SK-N-SH treated with all-trans-retinoic acid at 6 μM for 48 hours (cell line): ENCODE measurements at regions not wholly inside any gene's neighbourhood (a gene's known extent, or its start where the extent isn't known, plus 50 kb on each side); places are given as distances from the start of the nearest gene placed in this dataset.

Source experiments
- OSR1 ChIP-seq: fragments of 250-450 bp; sonication (Bioruptor Pico); IDR thresholded peaks from 2 replicates; pipeline ENCODE4 v1.8.0; 2022; ENCODE audit warnings: moderate library complexity, mild to moderate bottlenecking, inconsistent platforms
- PATZ1 ChIP-seq: fragments of 250-450 bp; sonication (Bioruptor Pico); IDR thresholded peaks from 2 replicates; pipeline ENCODE4 v1.8.0; 2020; ENCODE audit warnings: mild to moderate bottlenecking, moderate library complexity, borderline replicate concordance
- ZFP3 ChIP-seq: fragments of 250-450 bp; sonication (Bioruptor Pico); IDR thresholded peaks from 2 replicates; pipeline ENCODE4 v1.5.0; 2020; ENCODE audit warnings: mild to moderate bottlenecking, moderate library complexity
- ZFP30 ChIP-seq: fragments of 450-650 bp; formaldehyde crosslinking; IDR thresholded peaks from 2 replicates; pipeline ENCODE4 v1.5.0; 2022; ENCODE audit warnings: mild to moderate bottlenecking, moderate library complexity
- TF ChIP-seq, protein P1 (sequence below): fragments of 250-450 bp; sonication (Bioruptor Pico); IDR thresholded peaks from 2 replicates; pipeline ENCODE4 v1.5.0; 2020; ENCODE audit warnings: mild to moderate bottlenecking, moderate library complexity

DNA sequence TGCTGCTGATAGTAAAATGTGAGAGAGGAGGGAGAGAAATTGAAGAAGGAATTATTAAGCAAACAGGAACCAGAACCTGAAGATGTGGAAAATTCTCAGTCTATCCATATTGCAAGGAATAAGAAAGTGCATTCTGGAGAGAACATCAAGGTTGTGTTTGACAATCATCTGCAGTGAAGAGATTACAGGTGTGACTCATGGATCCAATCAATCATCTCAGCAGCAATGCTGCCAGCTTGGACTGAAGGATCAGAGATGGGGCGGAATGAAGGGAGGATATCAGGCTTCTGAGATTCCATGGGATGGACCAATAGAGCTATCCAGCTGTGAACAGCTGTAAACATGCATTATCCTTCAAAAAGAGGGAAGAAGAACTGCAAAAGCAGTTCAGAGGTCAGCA, 247.3 kb downstream of the LPIN1 start:
- TF ChIP-seq, protein P1, sequence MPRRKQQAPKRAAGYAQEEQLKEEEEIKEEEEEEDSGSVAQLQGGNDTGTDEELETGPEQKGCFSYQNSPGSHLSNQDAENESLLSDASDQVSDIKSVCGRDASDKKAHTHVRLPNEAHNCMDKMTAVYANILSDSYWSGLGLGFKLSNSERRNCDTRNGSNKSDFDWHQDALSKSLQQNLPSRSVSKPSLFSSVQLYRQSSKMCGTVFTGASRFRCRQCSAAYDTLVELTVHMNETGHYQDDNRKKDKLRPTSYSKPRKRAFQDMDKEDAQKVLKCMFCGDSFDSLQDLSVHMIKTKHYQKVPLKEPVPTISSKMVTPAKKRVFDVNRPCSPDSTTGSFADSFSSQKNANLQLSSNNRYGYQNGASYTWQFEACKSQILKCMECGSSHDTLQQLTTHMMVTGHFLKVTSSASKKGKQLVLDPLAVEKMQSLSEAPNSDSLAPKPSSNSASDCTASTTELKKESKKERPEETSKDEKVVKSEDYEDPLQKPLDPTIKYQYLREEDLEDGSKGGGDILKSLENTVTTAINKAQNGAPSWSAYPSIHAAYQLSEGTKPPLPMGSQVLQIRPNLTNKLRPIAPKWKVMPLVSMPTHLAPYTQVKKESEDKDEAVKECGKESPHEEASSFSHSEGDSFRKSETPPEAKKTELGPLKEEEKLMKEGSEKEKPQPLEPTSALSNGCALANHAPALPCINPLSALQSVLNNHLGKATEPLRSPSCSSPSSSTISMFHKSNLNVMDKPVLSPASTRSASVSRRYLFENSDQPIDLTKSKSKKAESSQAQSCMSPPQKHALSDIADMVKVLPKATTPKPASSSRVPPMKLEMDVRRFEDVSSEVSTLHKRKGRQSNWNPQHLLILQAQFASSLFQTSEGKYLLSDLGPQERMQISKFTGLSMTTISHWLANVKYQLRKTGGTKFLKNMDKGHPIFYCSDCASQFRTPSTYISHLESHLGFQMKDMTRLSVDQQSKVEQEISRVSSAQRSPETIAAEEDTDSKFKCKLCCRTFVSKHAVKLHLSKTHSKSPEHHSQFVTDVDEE (CRISPR knock-in tag): no peak
- TF ChIP-seq ZFP3 (no peak), PATZ1 (CRISPR knock-in tag) (no peak), OSR1 (no peak), ZFP30 (CRISPR knock-in tag) (no peak)
